WERI-Rb-1 (cell line): ENCODE measurements at regions not wholly inside any gene's neighbourhood (a gene's known extent, or its start where the extent isn't known, plus 50 kb on each side); places are given as distances from the start of the nearest gene placed in this dataset.

Experiments
- DNase-seq: peaks from one replicate; pipeline ENCODE4 v3.0.0-alpha.2; 2020
- H3K27ac ChIP-seq: fragments of 250-450 bp; sonication (Bioruptor Pico); 2 replicates; pipeline ENCODE4 v1.5.1; 2020; ENCODE audit warnings: mild to moderate bottlenecking, moderate library complexity
- H3K27me3 ChIP-seq: fragments of 250-450 bp; sonication (Bioruptor Pico); 2 replicates; pipeline ENCODE4 v1.5.1; 2021; ENCODE audit warnings: mild to moderate bottlenecking, low read depth, moderate library complexity; ENCODE audit not compliant: insufficient read depth, severe bottlenecking
- H3K36me3 ChIP-seq: fragments of 250-450 bp; sonication (Bioruptor Pico); 2 replicates; pipeline ENCODE4 v1.5.1; 2020; ENCODE audit warnings: mild to moderate bottlenecking, moderate library complexity
- H3K4me3 ChIP-seq: 2 replicates; pipeline ENCODE4 v1.5.1; 2011; ENCODE audit warnings: low read depth, mild to moderate bottlenecking, control low read depth, low read length
- H3K9me3 ChIP-seq: fragments of 250-450 bp; sonication (Bioruptor Pico); 2 replicates; pipeline ENCODE4 v1.5.1; 2021; ENCODE audit warnings: mild to moderate bottlenecking, moderate library complexity; ENCODE audit not compliant: severe bottlenecking
- CTCF ChIP-seq: IDR thresholded peaks from 2 replicates; pipeline ENCODE4 v1.5.1; 2011; ENCODE audit warnings: low read depth, mild to moderate bottlenecking, control low read depth, inconsistent platforms, low read length

GRCh38 chr10:89870936-89871335 is 169.5 kb downstream of the KIF20B start:
- H3K27me3 ChIP-seq, result no peaks in the 10 kb centered on the region
- no peaks in the 10 kb centered on the region for H3K36me3 ChIP-seq
- H3K27ac ChIP-seq, result no peak overlapping the region
- DNase-seq, result no peak
- no peak overlapping the region for H3K4me3 ChIP-seq
- H3K9me3 ChIP-seq, result no peaks in the 10 kb centered on the region
- TF ChIP-seq CTCF, result no peak

- no peak for DNase-seq
- no peak overlapping the region for H3K4me3 ChIP-seq
- no peaks in the 10 kb centered on the region for H3K27me3 ChIP-seq
- no peak for TF ChIP-seq CTCF
- no peaks in the 10 kb centered on the region for H3K36me3 ChIP-seq
- H3K27ac ChIP-seq, result no peak overlapping the region
- H3K9me3 ChIP-seq, result no peaks in the 10 kb centered on the region
Observed at GRCh38 chr10:89873055-89873454, 171.7 kb downstream of the KIF20B start.

- Histone ChIP-seq H3K9me3 (no peaks in the 10 kb centered on the region), H3K36me3 (no peaks in the 10 kb centered on the region), H3K4me3 (no peak overlapping the region), H3K27me3 (no peaks in the 10 kb centered on the region), H3K27ac (no peak overlapping the region)
- DNase-seq, result no peak
- no peak for TF ChIP-seq CTCF
Observed at GRCh38 chr10:89875557-89875956, 174.2 kb downstream of the KIF20B start.

GRCh38 chr10:89879121-89879520 is 177.7 kb downstream of the KIF20B start:
- H3K36me3 ChIP-seq, result no peaks in the 10 kb centered on the region
- DNase-seq, result no peak
- no peak for TF ChIP-seq CTCF

DNA sequence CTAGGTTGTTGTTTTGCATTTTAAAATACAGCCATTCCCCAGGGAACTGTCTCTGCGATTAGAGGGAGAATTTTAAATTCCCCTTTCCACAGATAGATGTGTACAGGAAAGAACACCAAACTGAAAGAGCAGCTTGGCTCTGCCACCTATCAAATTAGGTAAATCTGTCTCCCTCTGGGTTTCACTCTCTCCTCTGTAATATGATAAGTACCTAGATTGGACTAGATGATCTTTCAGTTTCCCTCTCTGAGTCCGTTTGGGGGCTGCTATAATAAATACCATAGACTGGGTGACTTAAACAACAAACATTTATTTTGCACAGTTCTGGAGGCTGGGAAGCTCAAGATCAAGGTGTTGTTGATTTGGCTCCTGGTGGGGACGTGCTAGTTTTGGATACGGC is 186.0 kb downstream of the KIF20B start:
- Histone ChIP-seq H3K36me3 (no peaks in the 10 kb centered on the region), H3K9me3 (no peaks in the 10 kb centered on the region), H3K4me3 (no peak overlapping the region), H3K27ac (no peak overlapping the region), H3K27me3 (no peaks in the 10 kb centered on the region)
- DNase-seq, result no peak
- no peak for TF ChIP-seq CTCF

More at GRCh38 chr10:89879121-89879520, 177.7 kb downstream of the KIF20B start:
- no peaks in the 10 kb centered on the region for H3K9me3 ChIP-seq
- H3K27ac ChIP-seq, result no peak overlapping the region
- H3K4me3 ChIP-seq, result no peak overlapping the region
- no peaks in the 10 kb centered on the region for H3K27me3 ChIP-seq

- Histone ChIP-seq H3K4me3 (no peak overlapping the region), H3K27ac (no peak overlapping the region), H3K9me3 (no peaks in the 10 kb centered on the region), H3K27me3 (no peaks in the 10 kb centered on the region), H3K36me3 (no peaks in the 10 kb centered on the region)
- no peak for DNase-seq
- TF ChIP-seq CTCF, result no peak
Observed at GRCh38 chr10:89887830-89888229, 186.4 kb downstream of the KIF20B start.
